Lower lobe of right lung (tissue), 2 donors: ENCODE measurements at regions not wholly inside any gene's neighbourhood (a gene's known extent, or its start where the extent isn't known, plus 50 kb on each side); places are given as distances from the start of the nearest gene placed in this dataset.
"Not testable (repeated sequence)": the region's sequence is repeated elsewhere in the genome, so short reads cannot be mapped to it uniquely, and the experiment has no call there.

ENCODE experiments used
- ATAC-seq, 2 donors: fragments of 200-7000 bp; cut with Tn5 transposase; one replicate each; pipeline ENCODE4 v1.9.1; 2020 to 2022; ENCODE audit warnings: mild to moderate bottlenecking in 2 of 2, moderate library complexity in 2 of 2
- DNase-seq: peaks from one replicate; pipeline ENCODE4 v3.0.0-alpha.2; 2020
- H3K27ac ChIP-seq: fragments of 200-600 bp; one replicate; pipeline ENCODE4 v1.8.0; 2022
- H3K27me3 ChIP-seq: fragments of 200-600 bp; one replicate; pipeline ENCODE4 v1.8.0; 2022; ENCODE audit warnings: low read depth
- H3K36me3 ChIP-seq: fragments of 200-600 bp; one replicate; pipeline ENCODE4 v1.8.0; 2022; ENCODE audit warnings: mild to moderate bottlenecking
- H3K4me1 ChIP-seq: fragments of 200-600 bp; one replicate; pipeline ENCODE4 v1.8.0; 2022
- H3K4me3 ChIP-seq: fragments of 200-600 bp; one replicate; pipeline ENCODE4 v1.8.0; 2022; ENCODE audit warnings: mild to moderate bottlenecking
- H3K9me3 ChIP-seq: fragments of 200-600 bp; one replicate; pipeline ENCODE4 v1.8.0; 2022
- intact Hi-C: fragments of 100-400 bp; cut with DNase I; formaldehyde crosslinking; loops from one replicate; pipeline ENCODE4 v1.11.0; 2022
- TF ChIP-seq, protein P1 (sequence below): fragments of 200-600 bp; IDR thresholded peaks from one replicate; pipeline ENCODE4 v1.8.0; 2022; ENCODE audit warnings: antibody characterized with exemption, mild to moderate bottlenecking
- donor health status: DM: no; HTN: yes; CAD: no; lungs with severe emphysema.

GRCh38 chr10:36526033-36526432 lies 599.4 kb upstream of the ANKRD30A start:
- DNase-seq (no peak), ATAC-seq (no peak)
- no peaks in the 10 kb centered on the region for H3K27me3 ChIP-seq
- H3K36me3 ChIP-seq, result no peaks in the 10 kb centered on the region
- intact Hi-C loops, result no loop called here
- TF ChIP-seq, protein P1, sequence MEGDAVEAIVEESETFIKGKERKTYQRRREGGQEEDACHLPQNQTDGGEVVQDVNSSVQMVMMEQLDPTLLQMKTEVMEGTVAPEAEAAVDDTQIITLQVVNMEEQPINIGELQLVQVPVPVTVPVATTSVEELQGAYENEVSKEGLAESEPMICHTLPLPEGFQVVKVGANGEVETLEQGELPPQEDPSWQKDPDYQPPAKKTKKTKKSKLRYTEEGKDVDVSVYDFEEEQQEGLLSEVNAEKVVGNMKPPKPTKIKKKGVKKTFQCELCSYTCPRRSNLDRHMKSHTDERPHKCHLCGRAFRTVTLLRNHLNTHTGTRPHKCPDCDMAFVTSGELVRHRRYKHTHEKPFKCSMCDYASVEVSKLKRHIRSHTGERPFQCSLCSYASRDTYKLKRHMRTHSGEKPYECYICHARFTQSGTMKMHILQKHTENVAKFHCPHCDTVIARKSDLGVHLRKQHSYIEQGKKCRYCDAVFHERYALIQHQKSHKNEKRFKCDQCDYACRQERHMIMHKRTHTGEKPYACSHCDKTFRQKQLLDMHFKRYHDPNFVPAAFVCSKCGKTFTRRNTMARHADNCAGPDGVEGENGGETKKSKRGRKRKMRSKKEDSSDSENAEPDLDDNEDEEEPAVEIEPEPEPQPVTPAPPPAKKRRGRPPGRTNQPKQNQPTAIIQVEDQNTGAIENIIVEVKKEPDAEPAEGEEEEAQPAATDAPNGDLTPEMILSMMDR, result no peak
- no peak overlapping the region for H3K27ac ChIP-seq
- H3K9me3 ChIP-seq, result peaks cover 13% of the 10 kb centered on the region
- no peaks in the 10 kb centered on the region for H3K4me1 ChIP-seq
- H3K4me3 ChIP-seq, result no peak overlapping the region

DNA sequence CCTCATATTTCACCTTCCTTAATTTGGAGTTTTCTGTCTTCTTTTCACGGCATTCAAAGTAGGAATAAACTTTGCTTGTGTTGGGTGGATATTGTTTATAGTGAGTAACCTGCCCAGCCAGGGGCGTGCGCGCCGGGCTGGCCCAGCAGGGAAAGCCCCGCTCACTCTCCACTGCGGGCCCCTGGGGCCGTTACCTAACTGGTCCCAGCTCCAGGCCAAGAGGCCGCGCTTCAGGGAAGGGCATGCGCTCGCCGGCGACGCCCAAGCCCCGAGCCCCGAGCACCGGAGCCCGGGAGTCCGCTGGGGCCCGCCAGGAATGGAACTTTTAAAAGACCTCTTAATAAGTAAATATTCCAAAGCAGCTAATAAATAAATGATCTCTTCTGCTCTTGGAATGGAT lies 601.3 kb upstream of the ANKRD30A start:
- ATAC-seq, result peak in 1 of 2 donors; percentile 45
- H3K9me3 ChIP-seq, H3K4me3 ChIP-seq, H3K27me3 ChIP-seq, H3K27ac ChIP-seq, intact Hi-C loops, DNase-seq, H3K4me1 ChIP-seq, H3K36me3 ChIP-seq: not testable (repeated sequence)

- peaks cover 13% of the 10 kb centered on the region for H3K9me3 ChIP-seq
- H3K27me3 ChIP-seq, result no peaks in the 10 kb centered on the region
- intact Hi-C loops, result no loop called here
- no peaks in the 10 kb centered on the region for H3K36me3 ChIP-seq
- H3K4me1 ChIP-seq, result no peaks in the 10 kb centered on the region
- DNase-seq (no peak), ATAC-seq (no peak)
- no peak overlapping the region for H3K27ac ChIP-seq
- TF ChIP-seq, protein P1, result no peak
- H3K4me3 ChIP-seq, result no peak overlapping the region
These were observed 605.5 kb upstream of the ANKRD30A start for GRCh38 chr10:36519909-36520308.

GRCh38 chr10:36516281-36516680 lies 609.1 kb upstream of the ANKRD30A start:
- DNase-seq, result no peak
- TF ChIP-seq, protein P1, result no peak

GRCh38 chr10:36515319-36515718 lies 610.1 kb upstream of the ANKRD30A start:
- intact Hi-C loops, result no loop called here
- no peak for DNase-seq
- TF ChIP-seq, protein P1, result no peak

More at GRCh38 chr10:36516281-36516680, 609.1 kb upstream of the ANKRD30A start:
- intact Hi-C loops, result no loop called here
- Histone ChIP-seq H3K9me3 (peaks cover 13% of the 10 kb centered on the region), H3K4me3 (no peak overlapping the region), H3K4me1 (no peaks in the 10 kb centered on the region), H3K27ac (no peak overlapping the region), H3K36me3 (no peaks in the 10 kb centered on the region), H3K27me3 (no peaks in the 10 kb centered on the region)
- ATAC-seq, result no peak

GRCh38 chr10:36507715-36508114 lies 617.7 kb upstream of the ANKRD30A start:
- H3K4me1 ChIP-seq, result no peaks in the 10 kb centered on the region
- H3K36me3 ChIP-seq, result no peaks in the 10 kb centered on the region
- H3K9me3 ChIP-seq, result no peaks in the 10 kb centered on the region
- TF ChIP-seq, protein P1, result no peak
- no peaks in the 10 kb centered on the region for H3K27me3 ChIP-seq
- no peak overlapping the region for H3K27ac ChIP-seq
- intact Hi-C loops, result no loop called here
- DNase-seq, result no peak
- no peak overlapping the region for H3K4me3 ChIP-seq
- no peak for ATAC-seq

More at GRCh38 chr10:36515319-36515718, 610.1 kb upstream of the ANKRD30A start:
- H3K4me3 ChIP-seq, result no peak overlapping the region
- peaks cover 13% of the 10 kb centered on the region for H3K9me3 ChIP-seq
- no peak for ATAC-seq
- H3K27me3 ChIP-seq, result no peaks in the 10 kb centered on the region
- H3K4me1 ChIP-seq, result no peaks in the 10 kb centered on the region
- H3K36me3 ChIP-seq, result no peaks in the 10 kb centered on the region
- H3K27ac ChIP-seq, result no peak overlapping the region
